ENCODE measurements at regions not wholly inside any gene's neighbourhood (a gene's known extent, or its start where the extent isn't known, plus 50 kb on each side); places are given as distances from the start of the nearest gene placed in this dataset.

DNA sequence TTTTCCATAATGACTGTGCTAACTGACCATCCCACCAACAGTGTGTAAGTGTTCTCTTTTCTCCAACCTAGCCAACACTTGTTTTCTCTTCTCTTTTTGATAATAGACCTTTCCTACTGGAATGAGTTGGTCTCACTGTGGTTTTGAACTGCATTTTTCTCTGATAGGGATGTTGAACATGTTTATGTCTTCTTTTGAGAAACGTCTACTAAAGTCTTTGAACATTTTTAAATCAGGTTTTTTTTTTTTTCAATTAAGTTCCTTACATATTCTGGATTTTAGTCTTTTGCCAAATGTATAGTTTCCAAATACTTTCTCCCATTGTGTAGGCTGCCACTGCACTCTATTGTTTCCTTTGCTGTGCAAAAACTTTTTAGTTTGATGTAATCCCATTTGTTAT, 405.5 kb upstream of the FIGN start:
- Histone ChIP-seq H3K36me3 (ENCODE audit: insufficient read depth, low read length) (no peaks in the 10 kb centered on the region), H3K4me1 (ENCODE audit: insufficient read depth, low read length) (no peaks in the 10 kb centered on the region), H3K27ac (ENCODE audit: low read depth in 1 of 2, low read length in 2 of 2) (no peak overlapping the region), H3K9me3 (ENCODE audit: control insufficient read depth in 1 of 2, insufficient read depth in 1 of 2, low read length in 2 of 2) (peaks cover 6 to 13% of the 10 kb centered on the region in 2 experiments), H3K27me3 (ENCODE audit: control insufficient read depth in 1 of 2, insufficient read depth in 2 of 2, low read length in 2 of 2) (no peaks in the 10 kb centered on the region), H3K4me3 (ENCODE audit: low read length) (no peak overlapping the region)
- Mint-ChIP-seq H3K27ac (no peak overlapping the region), H3K4me1 (ENCODE audit: low read depth) (no peaks in the 10 kb centered on the region), H3K27me3 (no peaks in the 10 kb centered on the region), H3K36me3 (ENCODE audit: low read depth) (no peaks in the 10 kb centered on the region), H3K9me3 (no peaks in the 10 kb centered on the region), H3K4me3 (no peak overlapping the region)
- ATAC-seq (ENCODE audit: poor library complexity): no peak
- POLR2A ChIA-PET: no interaction called here
- TF ChIP-seq, protein P1, sequence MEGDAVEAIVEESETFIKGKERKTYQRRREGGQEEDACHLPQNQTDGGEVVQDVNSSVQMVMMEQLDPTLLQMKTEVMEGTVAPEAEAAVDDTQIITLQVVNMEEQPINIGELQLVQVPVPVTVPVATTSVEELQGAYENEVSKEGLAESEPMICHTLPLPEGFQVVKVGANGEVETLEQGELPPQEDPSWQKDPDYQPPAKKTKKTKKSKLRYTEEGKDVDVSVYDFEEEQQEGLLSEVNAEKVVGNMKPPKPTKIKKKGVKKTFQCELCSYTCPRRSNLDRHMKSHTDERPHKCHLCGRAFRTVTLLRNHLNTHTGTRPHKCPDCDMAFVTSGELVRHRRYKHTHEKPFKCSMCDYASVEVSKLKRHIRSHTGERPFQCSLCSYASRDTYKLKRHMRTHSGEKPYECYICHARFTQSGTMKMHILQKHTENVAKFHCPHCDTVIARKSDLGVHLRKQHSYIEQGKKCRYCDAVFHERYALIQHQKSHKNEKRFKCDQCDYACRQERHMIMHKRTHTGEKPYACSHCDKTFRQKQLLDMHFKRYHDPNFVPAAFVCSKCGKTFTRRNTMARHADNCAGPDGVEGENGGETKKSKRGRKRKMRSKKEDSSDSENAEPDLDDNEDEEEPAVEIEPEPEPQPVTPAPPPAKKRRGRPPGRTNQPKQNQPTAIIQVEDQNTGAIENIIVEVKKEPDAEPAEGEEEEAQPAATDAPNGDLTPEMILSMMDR (IDR thresholded peaks at IDR 0.05): no peak
- no peak for DNase-seq
- intact Hi-C loops (cut with DNase I, micrococcal nuclease): no loop called here
- CTCF ChIA-PET: no interaction called here

DNA sequence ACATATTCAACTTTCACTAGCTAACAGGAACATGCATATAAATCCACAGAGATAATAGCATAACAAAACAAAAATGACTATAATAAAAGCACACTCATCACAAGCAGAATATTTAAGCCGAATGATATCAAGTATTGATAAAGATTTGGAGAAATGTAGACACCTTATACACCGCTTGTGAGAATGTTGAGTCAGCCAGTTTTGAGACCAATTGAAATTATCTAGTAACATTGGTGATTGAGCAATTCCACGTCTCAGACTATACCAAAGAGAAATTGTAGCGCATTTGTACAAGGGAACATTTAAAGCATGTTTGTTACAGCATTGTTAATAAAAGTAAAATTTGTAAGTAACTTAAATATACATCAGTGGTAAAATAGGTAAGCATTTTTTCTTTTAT, 402.9 kb upstream of the FIGN start:
- ChIA-PET POLR2A (no interaction called here), CTCF (no interaction called here)
- ATAC-seq (ENCODE audit: poor library complexity) (no peak), DNase-seq (no peak)
- no peaks in the 10 kb centered on the region for H3K9me3 Mint-ChIP-seq
- no peaks in the 10 kb centered on the region for H3K4me1 Mint-ChIP-seq (ENCODE audit: low read depth)
- no peaks in the 10 kb centered on the region for H3K4me1 ChIP-seq (ENCODE audit: insufficient read depth, low read length)
- no peaks in the 10 kb centered on the region for H3K36me3 Mint-ChIP-seq (ENCODE audit: low read depth)
- intact Hi-C loops (cut with DNase I, micrococcal nuclease): no loop called here
- TF ChIP-seq, protein P1 (IDR thresholded peaks at IDR 0.05): no peak
- H3K27me3 Mint-ChIP-seq: no peaks in the 10 kb centered on the region
- H3K9me3 ChIP-seq (ENCODE audit: control insufficient read depth in 1 of 2, insufficient read depth in 1 of 2, low read length in 2 of 2): peaks cover 0 to 16% of the 10 kb centered on the region in 2 experiments
- no peak overlapping the region for H3K27ac Mint-ChIP-seq
- H3K27me3 ChIP-seq (ENCODE audit: control insufficient read depth in 1 of 2, insufficient read depth in 2 of 2, low read length in 2 of 2): no peaks in the 10 kb centered on the region
- H3K4me3 ChIP-seq (ENCODE audit: low read length): no peak overlapping the region
- no peak overlapping the region for H3K27ac ChIP-seq (ENCODE audit: low read depth in 1 of 2, low read length in 2 of 2)
- H3K36me3 ChIP-seq (ENCODE audit: insufficient read depth, low read length): no peaks in the 10 kb centered on the region
- no peak overlapping the region for H3K4me3 Mint-ChIP-seq

DNA sequence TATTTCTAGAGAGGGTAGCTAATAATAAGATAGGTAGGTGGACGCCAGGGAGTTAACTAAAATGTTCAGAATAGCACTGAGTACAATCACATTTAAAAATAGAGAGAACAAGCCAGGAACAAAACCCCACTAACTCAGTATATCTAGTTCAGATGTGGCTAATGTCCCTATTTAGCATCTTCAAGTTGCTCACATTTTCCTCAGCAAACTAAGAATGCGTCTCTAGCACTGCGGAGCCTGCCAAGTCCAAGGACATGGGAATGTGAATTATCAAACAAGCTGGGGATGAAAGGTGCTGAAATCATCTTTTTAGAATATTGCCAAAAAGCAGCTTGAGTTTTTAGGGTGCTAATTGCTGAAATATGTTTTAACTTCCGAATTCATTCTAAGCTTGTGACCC, 398.5 kb upstream of the FIGN start:
- ATAC-seq (ENCODE audit: poor library complexity): no peak
- Mint-ChIP-seq H3K4me3 (no peak overlapping the region), H3K4me1 (ENCODE audit: low read depth) (no peaks in the 10 kb centered on the region), H3K9me3 (no peaks in the 10 kb centered on the region), H3K27me3 (no peaks in the 10 kb centered on the region), H3K36me3 (ENCODE audit: low read depth) (no peaks in the 10 kb centered on the region), H3K27ac (no peak overlapping the region)
- Histone ChIP-seq H3K27ac (ENCODE audit: low read depth in 1 of 2, low read length in 2 of 2) (no peak overlapping the region), H3K36me3 (ENCODE audit: insufficient read depth, low read length) (no peaks in the 10 kb centered on the region), H3K4me1 (ENCODE audit: insufficient read depth, low read length) (no peaks in the 10 kb centered on the region), H3K9me3 (ENCODE audit: control insufficient read depth in 1 of 2, insufficient read depth in 1 of 2, low read length in 2 of 2) (peaks cover 0 to 6% of the 10 kb centered on the region in 2 experiments), H3K4me3 (ENCODE audit: low read length) (no peak overlapping the region), H3K27me3 (ENCODE audit: control insufficient read depth in 1 of 2, insufficient read depth in 2 of 2, low read length in 2 of 2) (no peaks in the 10 kb centered on the region)
- POLR2A ChIA-PET: no interaction called here
- intact Hi-C loops (cut with DNase I, micrococcal nuclease): no loop called here
- no peak for DNase-seq
- CTCF ChIA-PET: no interaction called here
- TF ChIP-seq, protein P1 (IDR thresholded peaks at IDR 0.05): no peak
